OCI-LY1 (cell line): ENCODE measurements at regions not wholly inside any gene's neighbourhood (a gene's known extent, or its start where the extent isn't known, plus 50 kb on each side); places are given as distances from the start of the nearest gene placed in this dataset.

Experiments
- H2AFZ ChIP-seq: fragments of 200-600 bp; sonication (generic), shearing (Covaris generic); 2 replicates; pipeline ENCODE4 v1.6.0; 2014; ENCODE audit warnings: antibody characterized with exemption, mild to moderate bottlenecking, low read length
- H3F3A ChIP-seq: fragments of 200-600 bp; sonication (generic), shearing (Covaris generic); 2 replicates; pipeline ENCODE4 v1.6.0; 2014; ENCODE audit warnings: mild to moderate bottlenecking, antibody characterized with exemption, low read length, moderate library complexity; ENCODE audit not compliant: insufficient read depth
- H3K27ac ChIP-seq: fragments of 200-600 bp; sonication (generic); 2 replicates; pipeline ENCODE4 v1.5.1; 2014; ENCODE audit warnings: low read length, mixed run types, mild to moderate bottlenecking, low read depth; ENCODE audit not compliant: poor library complexity, severe bottlenecking
- H3K27me3 ChIP-seq: fragments of 200-600 bp; sonication (generic); 2 replicates; pipeline ENCODE4 v1.6.0; 2014; ENCODE audit warnings: antibody characterized with exemption, mild to moderate bottlenecking, low read length, moderate library complexity; ENCODE audit not compliant: insufficient read depth
- H3K36me3 ChIP-seq: fragments of 200-600 bp; sonication (generic); 2 replicates; pipeline ENCODE4 v1.6.1; 2014; ENCODE audit warnings: mild to moderate bottlenecking, antibody characterized with exemption, low read length, moderate library complexity, mixed read lengths; ENCODE audit not compliant: insufficient read depth
- H3K4me1 ChIP-seq: fragments of 200-600 bp; sonication (generic); 2 replicates; pipeline ENCODE4 v1.5.1; 2014; ENCODE audit warnings: mild to moderate bottlenecking, low read length, moderate library complexity; ENCODE audit not compliant: insufficient read depth, severe bottlenecking
- H3K4me2 ChIP-seq: fragments of 200-600 bp; sonication (generic), shearing (Covaris generic); 2 replicates; pipeline ENCODE4 v1.6.1; 2014; ENCODE audit warnings: low read length
- H3K4me3 ChIP-seq: fragments of 200-600 bp; sonication (generic); 2 replicates; pipeline ENCODE4 v1.5.1; 2014; ENCODE audit warnings: low read length, low read depth, mild to moderate bottlenecking, mixed read lengths; ENCODE audit not compliant: poor library complexity, severe bottlenecking
- H3K79me2 ChIP-seq: fragments of 200-600 bp; shearing (Covaris generic); 2 replicates; pipeline ENCODE4 v1.6.1; 2016; ENCODE audit warnings: mixed run types, low read length, mixed read lengths; ENCODE audit not compliant: insufficient read depth
- H3K9ac ChIP-seq: fragments of 200-600 bp; sonication (generic), shearing (Covaris generic); 2 replicates; pipeline ENCODE4 v1.6.1; 2014; ENCODE audit warnings: mild to moderate bottlenecking, low read length, mixed read lengths
- H3K9me2 ChIP-seq: fragments of 200-600 bp; sonication (generic), shearing (Covaris generic); 2 replicates; pipeline ENCODE4 v1.6.1; 2014; ENCODE audit warnings: low read depth, mild to moderate bottlenecking, low read length, mixed read lengths
- H3K9me3 ChIP-seq: fragments of 200-600 bp; shearing (Covaris generic); 2 replicates; pipeline ENCODE4 v1.6.1; 2014; ENCODE audit warnings: low read length, mixed read lengths
- H4K20me1 ChIP-seq: fragments of 200-600 bp; sonication (generic), shearing (Covaris generic); 2 replicates; pipeline ENCODE4 v1.6.0; 2016; ENCODE audit warnings: mild to moderate bottlenecking, low read length; ENCODE audit not compliant: insufficient read depth
- CTCF ChIP-seq: fragments of 200-600 bp; sonication (generic), shearing (Covaris generic); IDR thresholded peaks from 2 replicates; pipeline ENCODE4 v1.5.1; 2017; ENCODE audit warnings: mild to moderate bottlenecking, antibody characterized with exemption, low read length, moderate library complexity, mixed read lengths
- EZH2 ChIP-seq: fragments of 200-600 bp; sonication (generic), shearing (Covaris generic); IDR thresholded peaks from 2 replicates; pipeline ENCODE4 v1.8.0; 2017; ENCODE audit warnings: borderline replicate concordance, mixed run types, mild to moderate bottlenecking, antibody characterized with exemption, low read length, moderate library complexity, mixed read lengths

GRCh38 chr10:25766213-25766612 lies 167.8 kb upstream of the MYO3A start:
- H3K36me3 ChIP-seq: no peaks in the 10 kb centered on the region
- no peak overlapping the region for H3K4me3 ChIP-seq
- no peak for TF ChIP-seq CTCF
- no peak for TF ChIP-seq EZH2
- no peak overlapping the region for H3K4me2 ChIP-seq
- no peaks in the 10 kb centered on the region for H3F3A ChIP-seq
- H3K27ac ChIP-seq: no peak overlapping the region
- H4K20me1 ChIP-seq: no peaks in the 10 kb centered on the region
- H3K4me1 ChIP-seq: no peaks in the 10 kb centered on the region
- no peaks in the 10 kb centered on the region for H3K79me2 ChIP-seq
- H3K9me3 ChIP-seq: no peaks in the 10 kb centered on the region
- H3K9ac ChIP-seq: no peak overlapping the region
- no peaks in the 10 kb centered on the region for H3K9me2 ChIP-seq
- no peaks in the 10 kb centered on the region; the same call in 1 of the 2 replicates for H3K27me3 ChIP-seq
- no peak overlapping the region for H2AFZ ChIP-seq

GRCh38 chr10:25766687-25767221 lies 167.3 kb upstream of the MYO3A start:
- H3F3A ChIP-seq: no peaks in the 10 kb centered on the region
- H3K4me2 ChIP-seq: no peak overlapping the region
- H3K9me3 ChIP-seq: no peaks in the 10 kb centered on the region
- no peak overlapping the region for H2AFZ ChIP-seq
- TF ChIP-seq CTCF (no peak), EZH2 (no peak)
- no peaks in the 10 kb centered on the region for H3K4me1 ChIP-seq
- H3K27me3 ChIP-seq: no peaks in the 10 kb centered on the region; the same call in 1 of the 2 replicates
- H3K27ac ChIP-seq: no peak overlapping the region
- no peaks in the 10 kb centered on the region for H3K9me2 ChIP-seq
- no peaks in the 10 kb centered on the region for H4K20me1 ChIP-seq
- no peak overlapping the region for H3K4me3 ChIP-seq
- H3K79me2 ChIP-seq: no peaks in the 10 kb centered on the region
- no peaks in the 10 kb centered on the region for H3K36me3 ChIP-seq
- no peak overlapping the region for H3K9ac ChIP-seq

GRCh38 chr10:25768167-25768566 lies 165.9 kb upstream of the MYO3A start:
- H3K4me3 ChIP-seq: no peak overlapping the region
- no peak overlapping the region for H3K27ac ChIP-seq
- no peaks in the 10 kb centered on the region for H4K20me1 ChIP-seq
- no peak overlapping the region for H2AFZ ChIP-seq
- no peaks in the 10 kb centered on the region for H3K9me2 ChIP-seq
- H3K4me2 ChIP-seq: no peak overlapping the region
- no peaks in the 10 kb centered on the region for H3K79me2 ChIP-seq
- no peaks in the 10 kb centered on the region; the same call in 1 of the 2 replicates for H3K27me3 ChIP-seq
- H3K4me1 ChIP-seq: no peaks in the 10 kb centered on the region
- H3F3A ChIP-seq: no peaks in the 10 kb centered on the region
- TF ChIP-seq EZH2 (no peak), CTCF (no peak; the same call in 1 of the 2 replicates)
- H3K36me3 ChIP-seq: no peaks in the 10 kb centered on the region
- no peaks in the 10 kb centered on the region for H3K9me3 ChIP-seq
- no peak overlapping the region for H3K9ac ChIP-seq
